ENCODE measurements at regions not wholly inside any gene's neighbourhood (a gene's known extent, or its start where the extent isn't known, plus 50 kb on each side); places are given as distances from the start of the nearest gene placed in this dataset.
"Not testable (repeated sequence)": the region's sequence is repeated elsewhere in the genome, so short reads cannot be mapped to it uniquely, and the experiment has no call there.

DNA sequence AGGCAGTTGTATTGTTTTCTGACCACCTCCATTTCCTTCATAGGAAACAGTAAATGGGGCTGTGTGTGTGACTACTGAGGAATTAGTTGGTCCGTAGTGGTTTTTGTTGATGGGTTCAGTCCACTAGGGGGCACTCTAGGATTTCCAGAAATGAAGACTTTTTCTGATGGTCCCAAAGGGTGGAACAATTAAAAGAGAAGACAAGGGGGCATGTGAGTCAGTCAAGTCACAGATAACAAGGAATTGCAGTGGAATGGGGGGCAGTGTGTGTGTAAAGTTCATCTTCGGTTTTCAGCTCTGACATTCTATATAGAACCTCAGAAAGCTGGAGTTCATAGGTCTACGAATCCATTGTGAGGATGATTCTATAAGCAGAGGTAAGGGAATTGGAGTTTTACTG lies 186.6 kb upstream of the OR4E1 start:
- peak in 1 of 2 donors; percentile 30 for DNase-seq (ENCODE audit: low spot score in 2 of 2)
- Mint-ChIP-seq H3K27ac (ENCODE audit: low read depth) (peak overlapping the region; percentile 5), H3K36me3 (ENCODE audit: insufficient read depth) (peaks cover 16% of the 10 kb centered on the region), H3K9me3 (no peaks in the 10 kb centered on the region), H3K27me3 (peaks cover 19% of the 10 kb centered on the region), H3K4me1 (peaks cover 15% of the 10 kb centered on the region), H3K4me3 (peak overlapping the region; percentile 54)
- peak; percentile 52 for ATAC-seq (replicated peaks; ENCODE audit: extremely low read depth, poor library complexity, severe bottlenecking)

DNA sequence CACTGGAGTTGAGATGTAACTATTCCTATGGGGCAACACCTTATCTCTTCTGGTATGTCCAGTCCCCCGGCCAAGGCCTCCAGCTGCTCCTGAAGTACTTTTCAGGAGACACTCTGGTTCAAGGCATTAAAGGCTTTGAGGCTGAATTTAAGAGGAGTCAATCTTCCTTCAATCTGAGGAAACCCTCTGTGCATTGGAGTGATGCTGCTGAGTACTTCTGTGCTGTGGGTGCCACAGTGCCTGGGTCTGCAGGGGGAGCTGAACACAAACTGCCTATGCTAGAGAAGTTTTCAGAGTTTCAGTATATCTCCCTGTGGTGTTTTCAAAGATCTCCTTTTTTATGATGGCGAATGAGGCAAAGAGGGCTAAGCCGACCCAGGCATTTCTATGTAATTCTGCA lies 179.2 kb upstream of the OR4E1 start:
- DNase-seq (ENCODE audit: low spot score in 2 of 2) = no peak
- Mint-ChIP-seq H3K36me3 (ENCODE audit: insufficient read depth) (peaks cover 13% of the 10 kb centered on the region), H3K27ac (ENCODE audit: low read depth) (peak overlapping the region; percentile 38), H3K9me3 (no peaks in the 10 kb centered on the region), H3K4me1 (peaks cover 9% of the 10 kb centered on the region), H3K4me3 (peak overlapping the region; percentile 57), H3K27me3 (peaks cover 23% of the 10 kb centered on the region)
- no peak for ATAC-seq (replicated peaks; ENCODE audit: extremely low read depth, poor library complexity, severe bottlenecking)

DNA sequence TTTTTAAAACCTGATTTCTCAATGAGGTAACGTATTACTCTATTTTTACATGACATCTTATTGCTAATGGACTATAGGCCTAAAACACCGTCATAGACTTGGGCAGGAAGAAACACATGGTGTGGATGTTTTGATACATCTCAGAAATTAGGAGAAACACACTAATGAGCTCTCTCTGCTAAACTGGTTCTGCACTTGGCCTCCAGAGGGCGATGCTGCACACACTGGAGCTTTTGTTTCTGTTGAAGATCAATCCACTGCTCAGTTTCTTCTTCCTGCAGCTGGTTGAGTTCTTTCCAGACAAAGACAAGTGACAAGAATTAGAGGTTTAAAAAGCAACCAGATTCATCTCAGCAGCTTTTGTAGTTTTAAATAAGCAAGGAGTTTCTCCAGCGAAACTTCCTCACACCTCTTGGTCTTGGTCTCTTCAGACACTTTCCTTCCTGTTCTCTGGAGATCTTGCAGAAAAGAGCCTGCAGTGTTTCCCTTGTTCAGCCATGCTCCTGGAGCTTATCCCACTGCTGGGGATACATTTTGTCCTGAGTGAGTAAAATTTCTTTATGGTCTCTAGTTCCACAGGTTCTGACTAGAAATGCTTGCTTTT lies 178.5 kb upstream of the OR4E1 start:
- peak overlapping the region; percentile 57 for H3K4me3 Mint-ChIP-seq
- H3K9me3 Mint-ChIP-seq = no peaks in the 10 kb centered on the region
- peaks cover 23% of the 10 kb centered on the region for H3K27me3 Mint-ChIP-seq
- peak; percentile 78 for ATAC-seq (replicated peaks; ENCODE audit: extremely low read depth, poor library complexity, severe bottlenecking)
- H3K4me1 Mint-ChIP-seq = peaks cover 9% of the 10 kb centered on the region
- H3K27ac Mint-ChIP-seq (ENCODE audit: low read depth) = peak overlapping the region; percentile 74
- DNase-seq (ENCODE audit: low spot score in 2 of 2) = peak; percentile 46 to 51
- peaks cover 10% of the 10 kb centered on the region for H3K36me3 Mint-ChIP-seq (ENCODE audit: insufficient read depth)

DNA sequence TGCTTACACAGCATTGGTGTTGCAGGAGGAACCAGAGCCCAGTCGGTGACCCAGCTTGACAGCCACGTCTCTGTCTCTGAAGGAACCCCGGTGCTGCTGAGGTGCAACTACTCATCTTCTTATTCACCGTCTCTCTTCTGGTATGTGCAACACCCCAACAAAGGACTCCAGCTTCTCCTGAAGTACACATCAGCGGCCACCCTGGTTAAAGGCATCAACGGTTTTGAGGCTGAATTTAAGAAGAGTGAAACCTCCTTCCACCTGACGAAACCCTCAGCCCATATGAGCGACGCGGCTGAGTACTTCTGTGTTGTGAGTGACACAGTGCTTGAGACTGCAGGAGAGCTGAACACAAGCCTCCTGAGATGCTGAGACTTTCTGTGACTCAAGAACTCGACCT lies 173.3 kb upstream of the OR4E1 start:
- Mint-ChIP-seq H3K27me3 (peaks cover 54% of the 10 kb centered on the region), H3K4me1 (peaks cover 14% of the 10 kb centered on the region), H3K27ac (ENCODE audit: low read depth) (peak overlapping the region; percentile 88), H3K4me3 (peak overlapping the region; percentile 82)
- DNase-seq (ENCODE audit: low spot score in 2 of 2); H3K9me3 Mint-ChIP-seq; H3K36me3 Mint-ChIP-seq (ENCODE audit: insufficient read depth): not testable (repeated sequence)
- peak; percentile 66 for ATAC-seq (replicated peaks; ENCODE audit: extremely low read depth, poor library complexity, severe bottlenecking)

DNA sequence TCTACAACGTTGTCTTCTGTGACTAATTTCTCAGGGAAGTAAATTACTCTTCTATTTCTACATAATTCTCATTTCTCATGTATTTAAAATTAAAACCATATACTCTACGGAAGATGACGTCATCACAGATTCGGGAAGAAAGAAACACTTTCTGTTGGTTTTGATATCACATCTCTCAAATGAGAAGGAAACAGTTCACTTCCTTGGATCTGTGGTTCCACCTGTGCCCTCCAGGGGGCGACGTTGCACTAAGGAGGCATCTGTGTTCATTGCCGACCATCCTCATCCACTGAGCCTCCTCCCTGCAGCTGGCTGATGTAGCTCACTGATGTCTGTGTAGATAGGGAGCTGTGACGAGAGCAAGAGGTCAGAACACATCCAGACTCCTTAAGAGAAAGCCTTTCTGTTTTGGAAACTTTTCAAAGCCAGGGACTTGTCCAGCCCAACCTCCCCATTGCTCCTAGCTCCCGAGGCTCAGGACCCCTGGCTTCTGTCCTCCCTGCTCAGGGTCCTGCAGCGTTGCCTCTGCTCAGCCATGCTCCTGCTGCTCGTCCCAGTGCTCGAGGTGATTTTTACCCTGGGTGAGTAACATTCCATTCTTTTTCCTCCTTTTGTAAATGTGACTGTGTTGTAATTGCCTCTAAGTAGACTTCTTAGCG lies 172.7 kb upstream of the OR4E1 start:
- ATAC-seq (replicated peaks; ENCODE audit: extremely low read depth, poor library complexity, severe bottlenecking) (peak; percentile 86), DNase-seq (ENCODE audit: low spot score in 2 of 2) (peak; percentile 52)
- Mint-ChIP-seq H3K27ac (ENCODE audit: low read depth) (peak overlapping the region; percentile 88), H3K4me3 (peak overlapping the region; percentile 82), H3K9me3 (no peaks in the 10 kb centered on the region), H3K36me3 (ENCODE audit: insufficient read depth) (peaks cover 7% of the 10 kb centered on the region), H3K4me1 (peaks cover 12% of the 10 kb centered on the region), H3K27me3 (peaks cover 58% of the 10 kb centered on the region)

DNA sequence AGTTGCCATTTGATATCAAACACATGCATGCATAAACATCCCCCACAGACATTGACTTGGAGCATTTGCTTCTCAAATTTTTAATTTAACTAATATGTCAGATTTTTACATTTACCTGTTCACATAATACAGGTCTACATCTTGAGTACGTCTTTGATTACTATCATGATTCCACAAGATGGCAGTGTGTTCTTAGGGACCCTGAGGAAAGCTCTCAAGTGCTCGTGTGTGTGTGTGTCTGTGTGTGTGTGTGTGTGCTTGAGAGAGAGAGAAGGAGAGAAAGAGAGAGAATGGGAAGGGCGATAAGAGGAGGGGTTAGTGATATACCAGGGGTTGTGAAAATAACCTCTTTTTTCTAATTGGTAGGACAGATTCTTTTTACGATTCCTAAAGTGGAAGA lies 167.1 kb upstream of the OR4E1 start:
- Mint-ChIP-seq H3K27ac (ENCODE audit: low read depth) (peak overlapping the region; percentile 61), H3K36me3 (ENCODE audit: insufficient read depth) (peaks cover 4% of the 10 kb centered on the region), H3K4me3 (peak overlapping the region; percentile 12), H3K9me3 (no peaks in the 10 kb centered on the region), H3K4me1 (peaks cover 6% of the 10 kb centered on the region), H3K27me3 (peaks cover 43% of the 10 kb centered on the region)
- DNase-seq (ENCODE audit: low spot score in 2 of 2) (no peak), ATAC-seq (replicated peaks; ENCODE audit: extremely low read depth, poor library complexity, severe bottlenecking) (no peak)

DNA sequence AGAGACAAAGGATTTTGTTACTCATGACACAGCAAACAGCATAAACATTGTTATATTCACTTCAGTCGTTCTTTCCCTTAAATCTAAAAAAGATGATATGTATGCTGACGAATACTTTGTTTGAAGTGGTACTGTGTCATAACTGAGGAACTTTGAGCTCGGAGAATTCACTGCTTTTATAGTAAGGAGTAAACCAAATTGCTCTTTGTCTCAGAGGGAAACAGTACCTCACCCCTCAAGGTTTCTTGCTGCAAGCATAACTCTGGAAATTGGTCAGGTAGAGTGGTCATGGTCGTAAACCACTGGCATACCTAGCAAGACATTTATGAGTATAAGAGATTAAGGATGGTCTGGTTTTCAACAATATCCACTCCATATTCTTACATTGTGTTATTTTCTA lies 160.2 kb upstream of the OR4E1 start:
- Mint-ChIP-seq H3K36me3 (ENCODE audit: insufficient read depth) (no peaks in the 10 kb centered on the region), H3K27me3 (peaks cover 52% of the 10 kb centered on the region), H3K9me3 (no peaks in the 10 kb centered on the region), H3K4me1 (no peaks in the 10 kb centered on the region), H3K27ac (ENCODE audit: low read depth) (no peak overlapping the region), H3K4me3 (no peak overlapping the region)
- DNase-seq (ENCODE audit: low spot score in 2 of 2) (no peak), ATAC-seq (replicated peaks; ENCODE audit: extremely low read depth, poor library complexity, severe bottlenecking) (no peak)

DNA sequence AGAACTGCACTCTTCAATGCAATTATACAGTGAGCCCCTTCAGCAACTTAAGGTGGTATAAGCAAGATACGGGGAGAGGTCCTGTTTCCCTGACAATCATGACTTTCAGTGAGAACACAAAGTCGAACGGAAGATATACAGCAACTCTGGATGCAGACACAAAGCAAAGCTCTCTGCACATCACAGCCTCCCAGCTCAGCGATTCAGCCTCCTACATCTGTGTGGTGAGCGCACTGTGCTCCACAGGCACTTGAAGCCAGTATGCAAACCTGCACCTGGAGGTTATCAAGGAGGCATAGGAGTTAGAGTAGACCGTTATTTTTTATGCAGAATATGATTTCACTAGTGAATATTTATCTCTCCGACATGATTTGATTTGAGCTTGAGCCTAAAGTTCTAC lies 152.2 kb upstream of the OR4E1 start:
- no peak for ATAC-seq (replicated peaks; ENCODE audit: extremely low read depth, poor library complexity, severe bottlenecking)
- DNase-seq (ENCODE audit: low spot score in 2 of 2) = no peak
- Mint-ChIP-seq H3K9me3 (no peaks in the 10 kb centered on the region), H3K36me3 (ENCODE audit: insufficient read depth) (no peaks in the 10 kb centered on the region), H3K27me3 (peaks cover 71% of the 10 kb centered on the region), H3K27ac (ENCODE audit: low read depth) (no peak overlapping the region), H3K4me1 (peaks cover 7% of the 10 kb centered on the region), H3K4me3 (no peak overlapping the region)

DNA sequence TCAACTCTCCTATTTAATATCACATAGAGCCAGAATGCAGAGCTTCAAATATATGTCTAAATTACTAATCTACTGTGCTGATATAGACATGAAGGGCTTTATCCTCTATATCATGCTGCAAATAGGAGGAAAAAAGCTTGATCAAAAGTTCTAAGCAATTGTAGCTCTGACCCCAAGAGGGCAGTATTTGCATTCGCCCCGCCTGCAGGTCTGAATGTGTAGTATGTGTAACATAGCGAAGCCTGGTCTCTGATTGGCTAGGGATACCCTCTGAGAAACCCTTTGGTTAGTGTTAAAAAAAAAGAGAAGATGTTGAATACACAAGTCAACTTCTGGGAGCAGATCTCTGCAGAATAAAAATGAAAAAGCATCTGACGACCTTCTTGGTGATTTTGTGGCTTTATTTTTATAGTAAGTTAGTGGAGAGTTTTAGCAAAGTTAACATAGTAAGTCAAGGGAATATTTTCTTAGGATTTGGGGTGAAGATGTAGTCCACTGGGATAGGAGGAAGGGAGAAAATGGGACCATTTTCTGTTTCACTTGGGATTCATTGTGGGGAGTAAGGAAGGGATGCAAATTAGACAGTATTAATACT lies 151.6 kb upstream of the OR4E1 start:
- DNase-seq (ENCODE audit: low spot score in 2 of 2) (no peak), ATAC-seq (replicated peaks; ENCODE audit: extremely low read depth, poor library complexity, severe bottlenecking) (peak; percentile 70)
- Mint-ChIP-seq H3K4me1 (peaks cover 7% of the 10 kb centered on the region), H3K9me3 (no peaks in the 10 kb centered on the region), H3K27ac (ENCODE audit: low read depth) (no peak overlapping the region), H3K27me3 (peaks cover 77% of the 10 kb centered on the region), H3K36me3 (ENCODE audit: insufficient read depth) (no peaks in the 10 kb centered on the region), H3K4me3 (no peak overlapping the region)

DNA sequence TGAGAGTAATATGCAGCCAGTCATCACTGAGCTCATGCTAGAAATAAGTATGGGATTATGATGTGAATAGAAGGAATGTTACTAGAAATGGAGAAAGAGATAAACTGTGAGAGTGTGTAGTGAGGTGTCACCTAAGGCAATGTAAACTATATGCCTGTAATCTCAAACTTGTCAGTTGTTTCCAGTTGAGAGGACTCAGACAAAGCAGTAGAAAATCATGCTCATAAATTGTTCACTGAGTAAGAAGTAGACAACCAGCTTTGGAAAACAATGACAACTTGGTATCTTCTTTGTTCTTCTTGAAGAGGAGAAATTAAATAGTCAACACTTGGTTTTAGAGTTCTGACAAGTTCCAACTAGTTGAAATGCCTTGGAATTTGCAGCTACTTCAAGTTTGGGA lies 148.5 kb upstream of the OR4E1 start:
- H3K4me3 Mint-ChIP-seq = no peak overlapping the region
- H3K36me3 Mint-ChIP-seq (ENCODE audit: insufficient read depth) = no peaks in the 10 kb centered on the region
- peaks cover 7% of the 10 kb centered on the region for H3K4me1 Mint-ChIP-seq
- H3K27ac Mint-ChIP-seq (ENCODE audit: low read depth) = no peak overlapping the region
- peaks cover 61% of the 10 kb centered on the region for H3K27me3 Mint-ChIP-seq
- no peak for ATAC-seq (replicated peaks; ENCODE audit: extremely low read depth, poor library complexity, severe bottlenecking)
- peaks cover 4% of the 10 kb centered on the region for H3K9me3 Mint-ChIP-seq
- no peak for DNase-seq (ENCODE audit: low spot score in 2 of 2)

DNA sequence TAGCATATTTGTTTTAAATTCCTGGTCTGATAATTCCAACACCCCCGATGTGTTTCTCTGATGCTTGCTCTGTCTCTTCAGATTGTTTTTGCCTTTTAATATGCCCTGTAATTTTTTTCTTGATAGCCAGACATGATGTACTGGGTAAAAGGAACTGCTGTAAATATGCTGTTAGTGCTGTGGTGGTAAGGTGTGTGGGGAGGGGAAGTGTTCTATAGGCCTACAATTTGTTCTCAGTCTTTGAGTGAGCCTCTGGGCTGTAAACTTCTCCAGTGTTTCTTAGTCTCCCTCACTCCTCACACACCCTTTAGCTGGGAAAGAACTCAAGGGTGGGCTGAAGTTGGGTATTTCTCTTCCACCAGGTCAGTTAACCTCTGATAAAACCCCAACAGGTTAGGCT lies 147.0 kb upstream of the OR4E1 start:
- Mint-ChIP-seq H3K9me3 (peaks cover 9% of the 10 kb centered on the region), H3K4me1 (peaks cover 7% of the 10 kb centered on the region), H3K4me3 (no peak overlapping the region), H3K27me3 (peaks cover 46% of the 10 kb centered on the region), H3K36me3 (ENCODE audit: insufficient read depth) (no peaks in the 10 kb centered on the region), H3K27ac (ENCODE audit: low read depth) (no peak overlapping the region)
- no peak for ATAC-seq (replicated peaks; ENCODE audit: extremely low read depth, poor library complexity, severe bottlenecking)
- DNase-seq (ENCODE audit: low spot score in 2 of 2) = no peak

DNA sequence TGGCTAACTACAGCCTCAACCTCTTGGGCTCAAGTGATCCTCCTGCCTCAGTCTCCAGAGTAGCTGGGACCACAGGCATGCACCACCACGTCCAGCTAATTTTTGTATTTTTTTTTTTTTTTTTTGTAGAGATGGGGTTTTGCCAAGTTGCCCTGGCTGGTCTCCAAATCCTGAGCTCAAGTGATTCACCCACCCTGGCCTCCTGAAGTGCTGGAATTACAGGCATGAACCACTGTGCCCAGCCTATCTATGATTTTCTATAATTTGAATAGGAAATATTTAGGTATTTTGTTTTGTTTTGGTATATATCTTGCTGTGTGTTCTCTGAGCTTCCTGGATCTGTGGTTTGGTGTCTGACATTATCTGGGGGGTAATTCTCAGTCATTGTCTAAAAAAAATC lies 146.3 kb upstream of the OR4E1 start:
- not testable (repeated sequence) for DNase-seq (ENCODE audit: low spot score in 2 of 2); H3K4me1 Mint-ChIP-seq; ATAC-seq (replicated peaks; ENCODE audit: extremely low read depth, poor library complexity, severe bottlenecking); H3K9me3 Mint-ChIP-seq; H3K4me3 Mint-ChIP-seq; H3K36me3 Mint-ChIP-seq (ENCODE audit: insufficient read depth)
- Mint-ChIP-seq H3K27ac (ENCODE audit: low read depth) (peak overlapping the region; percentile 15), H3K27me3 (peaks cover 43% of the 10 kb centered on the region)

DNA sequence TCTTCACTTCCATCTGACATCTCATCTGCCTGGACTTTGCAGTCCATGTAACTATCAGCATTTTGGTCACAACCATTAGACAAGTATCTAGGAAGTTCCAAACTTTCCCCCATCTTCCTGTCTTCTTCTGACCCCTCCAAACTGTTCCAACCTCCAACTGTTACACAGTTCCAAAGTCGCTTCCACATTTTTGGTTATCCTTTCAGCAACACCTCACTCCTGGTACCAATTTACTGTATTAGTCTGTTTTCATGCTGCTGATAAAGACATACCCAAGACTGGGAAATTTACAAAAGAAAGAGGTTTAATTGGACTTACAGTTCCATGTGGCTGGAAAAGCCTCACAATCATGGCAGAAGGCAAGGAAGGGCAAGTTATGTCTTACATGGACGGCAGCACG lies 143.4 kb upstream of the OR4E1 start:
- not testable (repeated sequence) for H3K4me1 Mint-ChIP-seq; H3K9me3 Mint-ChIP-seq; H3K36me3 Mint-ChIP-seq (ENCODE audit: insufficient read depth); DNase-seq (ENCODE audit: low spot score in 2 of 2); H3K27ac Mint-ChIP-seq (ENCODE audit: low read depth); H3K4me3 Mint-ChIP-seq; ATAC-seq (replicated peaks; ENCODE audit: extremely low read depth, poor library complexity, severe bottlenecking)
- H3K27me3 Mint-ChIP-seq = peaks cover 37% of the 10 kb centered on the region

Data from central memory CD8-positive, alpha-beta T cell (primary cell).